OCI-LY1 (cell line): ENCODE measurements at regions not wholly inside any gene's neighbourhood (a gene's known extent, or its start where the extent isn't known, plus 50 kb on each side); places are given as distances from the start of the nearest gene placed in this dataset.

Source experiments
- CTCF ChIP-seq: fragments of 200-600 bp; sonication (generic), shearing (Covaris generic); IDR thresholded peaks from 2 replicates; pipeline ENCODE4 v1.5.1; 2017; ENCODE audit warnings: mild to moderate bottlenecking, antibody characterized with exemption, low read length, moderate library complexity, mixed read lengths
- EZH2 ChIP-seq: fragments of 200-600 bp; sonication (generic), shearing (Covaris generic); IDR thresholded peaks from 2 replicates; pipeline ENCODE4 v1.8.0; 2017; ENCODE audit warnings: borderline replicate concordance, mixed run types, mild to moderate bottlenecking, antibody characterized with exemption, low read length, moderate library complexity, mixed read lengths

- no peak for TF ChIP-seq CTCF
- TF ChIP-seq EZH2: no peak
Observed at GRCh38 chr11:92137747-92138146, 86.9 kb upstream of the FAT3 start.
